B cell (primary cell): ENCODE measurements at regions not wholly inside any gene's neighbourhood (a gene's known extent, or its start where the extent isn't known, plus 50 kb on each side); places are given as distances from the start of the nearest gene placed in this dataset.

Experiments used
- EZH2 ChIP-seq: IDR thresholded peaks from 2 replicates; pipeline ENCODE4 v1.6.1; 2012; ENCODE audit warnings: borderline replicate concordance, low read depth, mild to moderate bottlenecking, moderate library complexity, low read length; ENCODE audit not compliant: insufficient read depth, poor library complexity, severe bottlenecking
- TF ChIP-seq, protein P1 (sequence below): fragments of 200-600 bp; IDR thresholded peaks from one replicate; pipeline ENCODE4 v1.8.0; 2022; ENCODE audit warnings: antibody characterized with exemption, mild to moderate bottlenecking

DNA sequence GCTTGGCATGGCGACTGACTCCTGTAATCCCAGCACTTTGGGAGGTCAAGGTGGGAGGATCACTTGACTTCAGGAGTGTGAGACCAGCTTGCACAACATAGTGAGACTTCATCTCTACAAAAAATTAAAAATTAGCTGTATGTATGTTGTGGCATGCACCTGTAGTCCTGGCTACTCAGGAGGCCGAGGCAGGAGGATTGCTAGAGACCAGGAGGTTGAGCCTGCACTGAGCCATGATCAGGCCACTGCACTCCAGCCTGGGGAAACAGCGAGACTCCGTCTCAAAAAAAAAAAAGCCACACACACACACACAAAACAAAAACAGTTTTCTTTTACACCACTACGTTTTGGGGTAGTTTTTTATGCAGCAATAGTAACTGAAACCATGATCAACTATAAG, 89.0 kb upstream of the DHX40 start:
- TF ChIP-seq, protein P1, sequence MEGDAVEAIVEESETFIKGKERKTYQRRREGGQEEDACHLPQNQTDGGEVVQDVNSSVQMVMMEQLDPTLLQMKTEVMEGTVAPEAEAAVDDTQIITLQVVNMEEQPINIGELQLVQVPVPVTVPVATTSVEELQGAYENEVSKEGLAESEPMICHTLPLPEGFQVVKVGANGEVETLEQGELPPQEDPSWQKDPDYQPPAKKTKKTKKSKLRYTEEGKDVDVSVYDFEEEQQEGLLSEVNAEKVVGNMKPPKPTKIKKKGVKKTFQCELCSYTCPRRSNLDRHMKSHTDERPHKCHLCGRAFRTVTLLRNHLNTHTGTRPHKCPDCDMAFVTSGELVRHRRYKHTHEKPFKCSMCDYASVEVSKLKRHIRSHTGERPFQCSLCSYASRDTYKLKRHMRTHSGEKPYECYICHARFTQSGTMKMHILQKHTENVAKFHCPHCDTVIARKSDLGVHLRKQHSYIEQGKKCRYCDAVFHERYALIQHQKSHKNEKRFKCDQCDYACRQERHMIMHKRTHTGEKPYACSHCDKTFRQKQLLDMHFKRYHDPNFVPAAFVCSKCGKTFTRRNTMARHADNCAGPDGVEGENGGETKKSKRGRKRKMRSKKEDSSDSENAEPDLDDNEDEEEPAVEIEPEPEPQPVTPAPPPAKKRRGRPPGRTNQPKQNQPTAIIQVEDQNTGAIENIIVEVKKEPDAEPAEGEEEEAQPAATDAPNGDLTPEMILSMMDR: no peak
- TF ChIP-seq EZH2: no peak
